Stimulated activated CD8-positive, alpha-beta memory T cell treated with anti-CD3 and anti-CD28 coated beads, Interleukin-2, amount 100 ng/mL, for 1 hour (primary cell): ENCODE measurements at regions not wholly inside any gene's neighbourhood (a gene's known extent, or its start where the extent isn't known, plus 50 kb on each side); places are given as distances from the start of the nearest gene placed in this dataset.
"Not testable (repeated sequence)": the region's sequence is repeated elsewhere in the genome, so short reads cannot be mapped to it uniquely, and the experiment has no call there.

ENCODE experiments used
- DNase-seq, 2 donors: peaks; one replicate each; pipeline ENCODE4 v3.0.0-alpha.2; 2020; ENCODE audit warnings: low read depth in 2 of 2

GRCh38 chr11:15300341-15300740, 185.6 kb downstream of the INSC start:
- DNase-seq = no peak

- DNase-seq = no peak
These were observed 192.9 kb downstream of the INSC start for GRCh38 chr11:15307619-15308024.

GRCh38 chr11:15308840-15309239, 194.1 kb downstream of the INSC start:
- DNase-seq = no peak

DNA sequence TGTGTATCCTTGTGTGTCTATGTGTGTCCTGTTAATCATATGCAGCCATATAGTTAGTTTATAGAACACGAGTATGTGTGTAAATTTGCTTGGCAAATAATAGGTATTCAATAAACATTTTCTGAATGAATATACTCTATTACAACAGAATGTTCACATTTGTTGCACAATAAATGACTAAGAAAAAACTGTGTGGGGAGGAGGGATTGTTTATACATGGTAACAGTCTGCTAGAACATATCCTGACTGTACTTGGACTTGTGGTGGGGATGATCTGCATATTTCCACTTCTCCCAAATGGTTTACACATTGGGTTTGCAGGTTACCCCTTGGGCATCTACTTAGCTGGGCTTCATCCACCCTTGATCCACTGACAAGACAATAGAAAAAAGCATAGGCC, 194.6 kb downstream of the INSC start:
- no peak for DNase-seq

GRCh38 chr11:15313862-15314261, 199.1 kb downstream of the INSC start:
- no peak for DNase-seq

GRCh38 chr11:15318814-15319213, 204.1 kb downstream of the INSC start:
- DNase-seq = no peak

GRCh38 chr11:15326520-15326919, 211.8 kb downstream of the INSC start:
- DNase-seq = no peak

GRCh38 chr11:15327786-15328231, 213.1 kb downstream of the INSC start:
- DNase-seq = no peak

DNA sequence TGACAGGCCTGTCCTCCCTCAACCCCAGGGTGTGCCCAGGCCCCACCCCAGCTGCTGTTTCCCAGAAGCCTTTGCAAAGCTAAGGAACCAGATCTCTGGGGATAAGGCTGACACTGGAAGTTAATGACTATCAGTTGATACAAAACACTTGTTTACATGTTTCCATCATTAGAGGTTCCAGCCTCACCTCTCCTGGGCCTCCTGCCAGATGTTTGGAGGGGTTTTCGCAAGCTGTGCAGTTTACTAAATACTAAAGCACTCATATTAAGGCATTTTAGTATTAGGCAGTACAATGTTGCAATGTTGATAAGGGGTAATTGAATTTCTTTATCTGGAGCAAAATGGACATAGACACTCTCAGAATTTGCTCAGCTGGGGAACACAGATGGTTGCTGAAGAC, 218.7 kb downstream of the INSC start:
- no peak for DNase-seq

DNA sequence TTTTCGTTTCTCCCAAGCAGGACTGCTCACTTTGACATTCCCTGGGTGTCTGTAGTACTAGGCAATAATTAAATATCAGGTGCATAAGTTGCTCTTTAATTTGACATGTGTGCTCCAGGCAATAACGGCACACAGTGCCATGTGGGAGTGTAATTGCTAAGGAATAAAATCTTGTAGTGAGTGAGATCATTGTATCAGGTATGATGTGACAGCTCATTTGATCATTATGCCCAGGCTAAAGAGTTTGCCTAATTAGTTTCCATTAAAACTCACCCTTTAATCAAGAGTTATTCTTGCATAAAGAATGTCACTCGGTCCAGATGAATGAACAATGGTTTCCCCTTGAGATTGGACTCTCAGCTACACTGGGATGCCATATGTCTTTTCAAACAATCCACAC, 220.0 kb downstream of the INSC start:
- no peak for DNase-seq

- DNase-seq = no peak
These were observed 221.3 kb downstream of the INSC start for GRCh38 chr11:15336021-15336420.

- DNase-seq = no peak
These were observed 224.6 kb downstream of the INSC start for GRCh38 chr11:15339302-15339701.

- no peak for DNase-seq
These were observed 226.9 kb downstream of the INSC start for GRCh38 chr11:15341587-15341986.

- no peak for DNase-seq
These were observed 227.4 kb downstream of the INSC start for GRCh38 chr11:15342163-15342562.

- no peak for DNase-seq
These were observed 232.2 kb downstream of the INSC start for GRCh38 chr11:15346907-15347306.

DNA sequence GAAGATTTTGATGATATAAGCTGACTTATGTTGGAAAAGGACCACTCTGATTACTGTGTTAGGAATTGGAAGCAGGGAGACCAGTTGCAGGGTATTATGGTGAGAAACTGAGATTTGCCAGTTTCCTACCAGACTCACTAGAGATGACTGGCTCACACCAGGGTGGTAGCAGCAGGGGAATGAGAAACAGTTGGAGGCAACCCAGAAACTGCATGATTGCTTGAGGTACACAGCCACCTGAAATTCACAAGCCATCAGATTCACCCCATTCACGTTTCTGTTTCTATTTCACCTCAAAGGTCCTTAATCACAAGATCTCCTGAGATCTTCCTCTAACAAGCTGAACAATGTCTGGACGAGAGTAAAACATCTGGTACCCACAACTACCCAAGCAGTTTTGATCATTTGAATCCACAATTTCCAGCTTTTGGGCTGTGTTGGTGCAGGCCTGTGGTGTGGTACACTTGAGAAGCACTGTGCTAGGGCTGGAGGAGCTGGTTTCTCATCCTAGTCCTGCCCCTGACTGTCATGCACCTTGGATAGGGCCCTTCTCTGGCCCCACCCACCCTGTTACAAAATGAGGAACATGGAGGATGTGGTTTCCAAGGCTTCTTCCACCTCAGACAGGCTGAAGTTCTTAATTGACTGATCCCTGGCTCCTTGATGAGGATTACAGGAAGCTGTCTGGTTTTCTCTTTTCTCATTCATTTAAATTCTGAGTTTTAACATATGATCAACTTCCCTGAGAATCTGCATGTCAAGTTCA, 233.4 kb downstream of the INSC start:
- no peak for DNase-seq

DNA sequence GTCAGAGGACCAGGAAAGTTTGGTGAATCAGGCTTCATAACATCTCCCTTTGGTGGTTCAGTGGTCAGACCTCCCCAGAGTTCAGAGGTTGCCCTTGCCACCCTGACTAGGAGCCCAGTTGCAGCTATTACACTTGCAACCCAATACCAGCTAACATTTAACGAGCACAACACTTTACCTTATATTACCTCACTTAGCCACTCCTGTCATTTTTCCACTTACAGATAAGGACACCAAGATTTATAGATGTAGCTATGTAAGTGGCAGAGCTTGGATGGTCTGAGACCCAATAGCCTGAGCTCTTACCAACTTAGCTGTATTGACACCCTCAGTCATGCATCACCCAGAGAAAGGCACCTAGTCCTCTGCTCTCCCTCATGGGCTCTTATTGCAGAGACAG, 234.7 kb downstream of the INSC start:
- no peak for DNase-seq

- DNase-seq = no peak
These were observed 246.6 kb downstream of the INSC start for GRCh38 chr11:15361316-15361715.

GRCh38 chr11:15365286-15365685, 250.6 kb downstream of the INSC start:
- DNase-seq = not testable (repeated sequence)

DNA sequence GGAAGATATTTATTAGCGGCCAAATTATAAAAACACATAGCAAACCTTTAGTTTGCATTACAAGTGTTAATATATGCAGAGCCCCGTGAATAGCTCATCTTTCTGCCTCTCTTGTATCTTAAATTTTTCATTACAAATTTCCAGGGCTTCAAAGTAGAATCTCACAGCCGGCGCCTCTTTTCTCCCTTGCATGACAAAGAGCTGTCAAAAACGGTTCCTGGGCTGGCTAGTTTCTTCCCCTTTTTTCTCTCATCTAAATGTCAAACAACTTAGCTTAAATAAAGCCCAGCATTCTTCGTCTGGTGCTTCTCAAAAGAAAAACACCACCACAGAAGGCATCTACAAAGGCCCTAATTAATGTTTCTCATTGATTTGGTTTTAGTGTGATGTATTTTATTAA, 253.0 kb downstream of the INSC start:
- no peak for DNase-seq

DNA sequence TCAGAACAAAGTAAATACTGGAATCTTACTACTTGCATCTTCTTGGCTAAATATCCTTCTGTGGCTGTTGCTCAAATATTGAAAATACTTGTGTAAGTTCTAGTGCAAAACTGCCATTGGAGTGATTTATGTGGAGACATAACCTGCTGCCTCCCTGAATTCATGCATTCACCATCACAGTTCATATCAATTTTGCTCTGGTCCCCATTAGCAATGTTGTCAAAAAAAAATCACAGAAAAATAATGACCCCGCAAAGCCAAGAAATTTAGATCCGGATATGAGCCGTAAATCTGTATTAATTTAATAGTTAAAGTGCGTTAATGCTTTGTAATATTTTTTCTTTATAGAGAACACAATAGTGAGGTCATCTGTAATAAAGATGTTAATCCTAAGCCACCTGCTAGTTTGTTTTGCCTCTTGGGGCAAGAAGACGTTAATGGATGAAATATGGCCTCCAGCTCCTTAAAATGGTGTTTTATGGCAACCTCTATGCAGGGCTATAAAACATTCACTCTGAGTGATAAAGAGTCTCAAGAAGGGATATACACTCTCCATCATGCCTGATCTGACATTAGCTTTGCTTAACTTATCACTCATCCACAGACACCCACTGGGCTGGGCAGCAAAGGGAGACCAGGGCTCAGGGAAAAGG, 255.9 kb downstream of the INSC start:
- DNase-seq = no peak

DNA sequence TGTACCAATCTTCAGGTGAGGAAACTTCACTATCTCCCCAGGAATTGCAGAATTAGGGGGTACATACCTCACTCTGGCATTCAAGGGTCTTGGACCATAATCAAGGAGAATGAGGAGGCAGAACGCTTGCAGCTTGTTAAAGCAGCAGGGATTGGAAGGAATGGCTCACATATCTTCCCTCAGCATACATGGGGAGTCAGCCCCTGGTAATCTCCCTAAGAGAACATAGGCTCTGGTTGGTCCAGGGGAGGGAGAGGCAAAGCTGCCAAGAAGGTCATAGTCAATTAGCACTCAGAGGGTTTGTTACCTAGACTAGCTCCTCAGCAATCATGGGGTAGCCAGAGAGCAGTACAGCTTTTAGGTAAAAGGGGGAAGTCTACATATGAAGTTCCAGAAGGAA, 256.8 kb downstream of the INSC start:
- no peak for DNase-seq

GRCh38 chr11:15374418-15374817, 259.7 kb downstream of the INSC start:
- DNase-seq = no peak

DNA sequence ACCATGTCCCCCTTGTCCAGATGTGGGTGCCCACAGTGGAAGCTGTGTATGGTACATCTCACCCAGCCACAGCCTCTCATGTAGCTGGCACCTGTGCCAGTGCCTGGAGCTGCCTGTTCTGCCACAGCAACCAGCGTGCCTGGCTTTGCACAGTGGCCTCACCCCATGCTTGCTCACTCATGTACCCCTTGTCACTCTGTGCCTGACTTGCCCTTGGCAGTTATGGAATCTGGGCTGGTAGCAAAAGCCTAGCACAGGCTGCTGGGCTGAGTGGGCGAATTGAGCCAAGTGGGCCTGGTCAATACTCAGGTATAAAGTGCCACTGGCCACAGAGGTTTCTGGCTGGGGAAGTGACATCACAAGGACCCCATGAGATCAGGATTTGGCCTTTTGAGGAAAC, 264.2 kb downstream of the INSC start:
- DNase-seq = no peak
